Neural progenitor cell (in vitro differentiated cells): ENCODE measurements at regions not wholly inside any gene's neighbourhood (a gene's known extent, or its start where the extent isn't known, plus 50 kb on each side); places are given as distances from the start of the nearest gene placed in this dataset.

Experiments used
- CTCF ChIP-seq: fragments of 200-600 bp; sonication (generic); IDR thresholded peaks from 2 replicates; pipeline ENCODE4 v1.5.1; 2017; ENCODE audit warnings: antibody characterized with exemption, mild to moderate bottlenecking
- EZH2 ChIP-seq: fragments of 200-600 bp; sonication (generic); IDR thresholded peaks from 2 replicates; pipeline ENCODE4 v1.6.1; 2017; ENCODE audit warnings: antibody characterized with exemption, mild to moderate bottlenecking, moderate library complexity
- EZH2phosphoT487 ChIP-seq: fragments of 200-600 bp; sonication (generic); IDR thresholded peaks from 2 replicates; pipeline ENCODE4 v1.6.1; 2017; ENCODE audit warnings: antibody characterized with exemption

- TF ChIP-seq EZH2phosphoT487 (no peak), CTCF (no peak), EZH2 (no peak)
Measured at GRCh38 chr1:4269330-4269729, 369.3 kb upstream of the C1orf174 start.
